Transverse colon (tissue), 4 donors: ENCODE measurements at regions not wholly inside any gene's neighbourhood (a gene's known extent, or its start where the extent isn't known, plus 50 kb on each side); places are given as distances from the start of the nearest gene placed in this dataset.

Experiments
- DNase-seq: peaks from one replicate; pipeline ENCODE4 v3.0.0-alpha.2; 2019
- H3K27ac ChIP-seq, 4 donors: fragments of 200-600 bp; sonication (generic); 2 replicates each; pipeline ENCODE4 v1.5.1; 2016 to 2018; ENCODE audit warnings: inconsistent platforms in 4 of 4
- H3K27me3 ChIP-seq: fragments of 200-600 bp; sonication (generic); 2 replicates; pipeline ENCODE4 v1.5.1; 2017; ENCODE audit warnings: inconsistent platforms
- H3K36me3 ChIP-seq, 4 donors: fragments of 200-600 bp; sonication (generic); 2 replicates each; pipeline ENCODE4 v1.5.1; 2017 to 2019; ENCODE audit warnings: inconsistent platforms in 4 of 4
- H3K4me1 ChIP-seq, 4 donors: fragments of 200-600 bp; sonication (generic); 2 replicates each; pipeline ENCODE4 v1.5.1; 2017 to 2020; ENCODE audit warnings: inconsistent platforms in 4 of 4
- H3K4me3 ChIP-seq, 4 donors: fragments of 200-600 bp; sonication (generic); 1 replicate in 1 of 4; 2 replicates in 3 of 4; pipeline versions ENCODE4 v1.5.1 to v1.6.1; 2017 to 2019; ENCODE audit warnings: inconsistent platforms in 4 of 4
- H3K9me3 ChIP-seq, 2 donors: fragments of 200-600 bp; sonication (generic); 2 replicates each; pipeline ENCODE4 v1.5.1; 2017 to 2019; ENCODE audit warnings: inconsistent platforms in 2 of 2
- EP300 ChIP-seq: sonication (generic); formaldehyde crosslinking; IDR thresholded peaks from one replicate; pipeline ENCODE4 v1.6.1; 2017; ENCODE audit warnings: antibody characterized with exemption, low read depth
- POLR2A ChIP-seq: fragments of 450-650 bp; IDR thresholded peaks from one replicate; pipeline ENCODE4 v1.6.1; 2016; ENCODE audit warnings: antibody characterized with exemption, mild to moderate bottlenecking, moderate library complexity
- POLR2AphosphoS5 ChIP-seq, 3 donors: sonication (generic); formaldehyde crosslinking; IDR thresholded peaks; one replicate each; pipeline ENCODE4 v1.6.1; 2016; ENCODE audit warnings: antibody characterized with exemption in 3 of 3
- WGBS, 2 donors: methylation state at CpG; one replicate each; pipeline ENCODE4 v1.1.5; 2018; ENCODE audit warnings: low coverage in 1 of 2; 5-methylcytosine and 5-hydroxymethylcytosine counted together
- in situ Hi-C, 4 donors: fragments of 200-750 bp; cut with MboI; loops; one replicate each; pipeline versions ENCODE4 v1.15.0 to v1.15.1; 2017; ENCODE audit warnings: low sequenced_read_pairs in 3 of 4, low pct_ligation_motif_present in 1 of 4, low pct_unique_long_range_greater_than_20kb in 1 of 4
- intact Hi-C: fragments of 100-400 bp; cut with DNase I; formaldehyde crosslinking; loops from one replicate; pipeline ENCODE4 v1.15.1; 2023; ENCODE audit warnings: low total_unique reads
- TF ChIP-seq, protein P1 (sequence below), 5 experiments: fragments of 200-600 bp in 3 of 5; fragments of 450-650 bp in 2 of 5; sonication (generic) in 3 of 5; IDR thresholded peaks; 1 replicate in 2 of 5; 2 replicates in 3 of 5; pipeline ENCODE4 v1.5.1; 2016 to 2017; ENCODE audit warnings: antibody characterized with exemption in 5 of 5, inconsistent platforms in 3 of 5, mild to moderate bottlenecking in 2 of 5, moderate library complexity in 1 of 5

DNA sequence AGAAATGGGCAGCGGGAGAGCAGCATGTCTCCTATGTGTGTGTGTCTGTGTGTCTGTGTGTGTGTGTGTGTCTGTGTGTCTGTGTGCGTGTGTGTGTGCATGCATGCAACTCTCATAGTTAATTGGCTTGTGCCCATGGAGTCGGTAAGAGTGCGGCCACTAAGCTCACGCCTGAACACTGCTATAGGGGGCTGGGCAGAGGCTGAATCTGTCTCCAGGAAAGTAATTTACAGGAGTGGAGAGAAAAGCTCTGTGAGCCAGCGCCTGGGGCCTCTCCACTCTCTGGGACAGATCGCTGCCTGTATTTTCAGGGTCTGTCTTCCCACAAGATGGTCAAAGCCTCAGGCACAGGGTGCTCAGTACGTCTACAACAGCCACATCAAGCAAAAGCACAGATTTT is 553.4 kb downstream of the TNS1 start:
- H3K27ac ChIP-seq = no peak overlapping the region
- no peaks in the 10 kb centered on the region for H3K9me3 ChIP-seq
- H3K4me3 ChIP-seq = no peak overlapping the region
- 77 to 81% methylated on average over 2 to 8 of the region's 8 CpGs for WGBS, 2 donors
- in situ Hi-C loops = no loop called here
- intact Hi-C loops = no loop called here
- H3K4me1 ChIP-seq = no peaks in the 10 kb centered on the region
- no peaks in the 10 kb centered on the region for H3K36me3 ChIP-seq
- no peak for TF ChIP-seq POLR2AphosphoS5 (IDR thresholded peaks at IDR 0.05)
- TF ChIP-seq EP300 = no peak
- TF ChIP-seq, protein P1, sequence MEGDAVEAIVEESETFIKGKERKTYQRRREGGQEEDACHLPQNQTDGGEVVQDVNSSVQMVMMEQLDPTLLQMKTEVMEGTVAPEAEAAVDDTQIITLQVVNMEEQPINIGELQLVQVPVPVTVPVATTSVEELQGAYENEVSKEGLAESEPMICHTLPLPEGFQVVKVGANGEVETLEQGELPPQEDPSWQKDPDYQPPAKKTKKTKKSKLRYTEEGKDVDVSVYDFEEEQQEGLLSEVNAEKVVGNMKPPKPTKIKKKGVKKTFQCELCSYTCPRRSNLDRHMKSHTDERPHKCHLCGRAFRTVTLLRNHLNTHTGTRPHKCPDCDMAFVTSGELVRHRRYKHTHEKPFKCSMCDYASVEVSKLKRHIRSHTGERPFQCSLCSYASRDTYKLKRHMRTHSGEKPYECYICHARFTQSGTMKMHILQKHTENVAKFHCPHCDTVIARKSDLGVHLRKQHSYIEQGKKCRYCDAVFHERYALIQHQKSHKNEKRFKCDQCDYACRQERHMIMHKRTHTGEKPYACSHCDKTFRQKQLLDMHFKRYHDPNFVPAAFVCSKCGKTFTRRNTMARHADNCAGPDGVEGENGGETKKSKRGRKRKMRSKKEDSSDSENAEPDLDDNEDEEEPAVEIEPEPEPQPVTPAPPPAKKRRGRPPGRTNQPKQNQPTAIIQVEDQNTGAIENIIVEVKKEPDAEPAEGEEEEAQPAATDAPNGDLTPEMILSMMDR (IDR thresholded peaks at IDR 0.05) = no peak
- no peak for TF ChIP-seq POLR2A
- DNase-seq = no peak
- no peaks in the 10 kb centered on the region for H3K27me3 ChIP-seq

DNA sequence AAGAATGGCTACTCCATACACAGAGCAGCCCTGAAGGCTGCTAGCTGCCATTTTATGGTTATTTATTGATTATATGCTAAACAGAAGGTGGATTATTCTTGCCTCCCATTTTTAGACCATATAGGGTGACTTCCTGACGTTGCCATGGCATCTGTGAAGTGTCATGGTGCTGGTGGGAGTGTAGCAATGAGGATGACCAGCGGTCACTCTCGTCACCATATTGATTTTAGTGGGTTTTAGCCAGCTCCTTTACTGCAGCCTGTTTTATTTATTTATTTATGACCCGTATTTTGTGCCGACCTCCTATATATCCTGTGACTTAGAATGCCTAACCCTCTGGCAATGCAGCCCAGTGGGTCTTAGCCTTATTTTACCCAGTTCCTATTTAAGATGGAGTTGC is 553.9 kb downstream of the TNS1 start:
- Histone ChIP-seq H3K4me1 (no peaks in the 10 kb centered on the region), H3K27me3 (no peaks in the 10 kb centered on the region), H3K36me3 (no peaks in the 10 kb centered on the region), H3K9me3 (no peaks in the 10 kb centered on the region), H3K4me3 (no peak overlapping the region), H3K27ac (no peak overlapping the region)
- TF ChIP-seq POLR2AphosphoS5 (IDR thresholded peaks at IDR 0.05) = no peak
- TF ChIP-seq, protein P1 (IDR thresholded peaks at IDR 0.05) = no peak
- no peak for TF ChIP-seq POLR2A
- TF ChIP-seq EP300 = no peak
- intact Hi-C loops = no loop called here
- DNase-seq = no peak
- WGBS, 2 donors = 82 to 92% methylated on average over 5 of the region's 5 CpGs
- in situ Hi-C loops = no loop called here

DNA sequence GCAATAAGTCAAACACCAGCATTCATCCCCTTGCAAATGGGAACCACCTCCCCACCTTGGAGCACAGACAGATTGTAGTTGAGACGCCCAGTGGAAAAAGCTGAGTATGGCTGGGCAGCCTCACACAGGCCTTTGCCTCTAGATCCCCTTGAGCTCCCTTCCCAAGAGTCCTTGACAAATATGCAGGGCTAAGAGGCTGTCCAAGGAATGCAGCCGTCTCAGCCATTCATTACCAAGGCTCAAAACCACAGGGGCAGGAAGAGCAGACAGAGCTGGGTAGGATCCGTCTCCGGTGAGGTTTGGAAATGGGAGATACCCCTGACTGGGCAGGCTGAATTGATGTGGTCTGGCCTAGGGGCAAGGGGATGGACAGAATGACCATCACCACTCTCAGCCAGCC is 557.1 kb downstream of the TNS1 start:
- 80% methylated on average over 4 of the region's 4 CpGs; no CpG with 5 or more reads in 1 of the 2 donors for WGBS, 2 donors
- H3K27me3 ChIP-seq = no peaks in the 10 kb centered on the region
- no peaks in the 10 kb centered on the region for H3K4me1 ChIP-seq
- intact Hi-C loops (no loop called here), in situ Hi-C loops (no loop called here)
- H3K4me3 ChIP-seq = no peak overlapping the region
- TF ChIP-seq POLR2AphosphoS5 (IDR thresholded peaks at IDR 0.05) (no peak), EP300 (no peak), POLR2A (no peak)
- TF ChIP-seq, protein P1 (IDR thresholded peaks at IDR 0.05) = no peak
- no peaks in the 10 kb centered on the region for H3K36me3 ChIP-seq
- no peaks in the 10 kb centered on the region for H3K9me3 ChIP-seq
- H3K27ac ChIP-seq = no peak overlapping the region
- DNase-seq = no peak

DNA sequence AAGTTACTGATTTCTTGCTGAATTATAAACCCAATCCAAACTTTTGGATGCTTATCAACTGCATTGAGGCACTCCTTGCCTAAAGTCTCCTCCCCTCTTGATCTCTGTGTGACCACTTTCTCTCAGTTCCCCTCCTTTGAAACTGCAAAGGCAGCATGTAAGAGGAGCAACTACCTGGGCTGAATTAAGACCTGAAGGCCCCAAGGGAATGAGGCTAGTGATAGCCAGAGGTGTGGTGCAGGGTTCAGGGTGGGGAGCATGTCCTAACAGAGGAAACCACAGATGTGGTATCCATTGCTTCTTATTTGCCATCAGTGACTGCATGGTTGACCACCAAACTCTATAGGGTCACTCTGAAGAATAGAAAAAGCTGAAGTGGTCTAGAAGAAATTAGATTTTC is 557.9 kb downstream of the TNS1 start:
- in situ Hi-C loops (no loop called here), intact Hi-C loops (no loop called here)
- H3K4me1 ChIP-seq = no peaks in the 10 kb centered on the region
- H3K9me3 ChIP-seq = no peaks in the 10 kb centered on the region
- no peak overlapping the region for H3K4me3 ChIP-seq
- TF ChIP-seq POLR2AphosphoS5 (IDR thresholded peaks at IDR 0.05) (no peak), POLR2A (no peak), EP300 (no peak)
- TF ChIP-seq, protein P1 (IDR thresholded peaks at IDR 0.05) = no peak
- H3K36me3 ChIP-seq = no peaks in the 10 kb centered on the region
- no peak for DNase-seq
- H3K27me3 ChIP-seq = no peaks in the 10 kb centered on the region
- H3K27ac ChIP-seq = no peak overlapping the region
